H1 (cell line): ENCODE measurements at regions not wholly inside any gene's neighbourhood (a gene's known extent, or its start where the extent isn't known, plus 50 kb on each side); places are given as distances from the start of the nearest gene placed in this dataset.

Experiments used
- ASH2L ChIP-seq: fragments of 200-600, 300-600 bp; sonication (generic); IDR thresholded peaks from one replicate; pipeline ENCODE4 v1.7.1; 2017; ENCODE audit warnings: low read length
- CBX5 ChIP-seq: fragments of 300-800, 300-1000 bp; sonication (generic); IDR thresholded peaks from 2 replicates; pipeline ENCODE4 v1.7.1; 2016; ENCODE audit warnings: antibody characterized with exemption, low read length, low read depth
- JUND ChIP-seq: IDR thresholded peaks from 2 replicates; pipeline ENCODE4 v1.6.1; 2011; ENCODE audit warnings: mild to moderate bottlenecking, improper control_type of control experiment, low read length
- KDM4A ChIP-seq: IDR thresholded peaks from one replicate; pipeline ENCODE4 v1.7.1; 2012; ENCODE audit warnings: low read depth, mild to moderate bottlenecking, moderate library complexity, low read length, inconsistent platforms; ENCODE audit not compliant: severe bottlenecking
- RFX5 ChIP-seq: IDR thresholded peaks from 2 replicates; pipeline ENCODE4 v1.6.1; 2011; ENCODE audit warnings: low read depth, low read length, improper control_type of control experiment, borderline replicate concordance
- SIX5 ChIP-seq: IDR thresholded peaks from 2 replicates; pipeline ENCODE4 v1.6.1; 2011; ENCODE audit warnings: mild to moderate bottlenecking, low read depth, low read length
- SRF ChIP-seq: IDR thresholded peaks from 2 replicates; pipeline ENCODE4 v1.6.1; 2011; ENCODE audit warnings: mild to moderate bottlenecking, low read depth, low read length, moderate library complexity
- ZNF274 ChIP-seq: IDR thresholded peaks from 2 replicates; pipeline ENCODE4 v1.7.0; 2012; ENCODE audit warnings: low read length, borderline replicate concordance; ENCODE audit errors: extremely low read depth

GRCh38 chr3:180391001-180391400, 211.0 kb upstream of the TTC14 start (continued):
- TF ChIP-seq RFX5 (no peak), ZNF274 (no peak), ASH2L (no peak), CBX5 (no peak), SRF (no peak), JUND (no peak), KDM4A (no peak), SIX5 (no peak)
- TF ChIP-seq, all 59 proteins: peak for 0
